ENCODE measurements at regions not wholly inside any gene's neighbourhood (a gene's known extent, or its start where the extent isn't known, plus 50 kb on each side); places are given as distances from the start of the nearest gene placed in this dataset.

GRCh38 chr3:24899373-24899772 lies 404.7 kb upstream of the THRB start:
- TF ChIP-seq CTCF (IDR thresholded peaks at IDR 0.05) (no peak), POLR2A (IDR thresholded peaks at IDR 0.05) (no peak), POLR2AphosphoS5 (IDR thresholded peaks at IDR 0.05; ENCODE audit: insufficient read depth in 1 of 2, low read depth in 1 of 2) (no peak)
